Gastroesophageal sphincter (tissue), 3 donors: ENCODE measurements at regions not wholly inside any gene's neighbourhood (a gene's known extent, or its start where the extent isn't known, plus 50 kb on each side); places are given as distances from the start of the nearest gene placed in this dataset.

Experiments
- EP300 ChIP-seq: sonication (generic); formaldehyde crosslinking; IDR thresholded peaks from one replicate; pipeline ENCODE4 v1.6.1; 2017; ENCODE audit warnings: antibody characterized with exemption, mild to moderate bottlenecking
- TF ChIP-seq, protein P1 (sequence below), 4 experiments: fragments of 200-600 bp in 2 of 4; fragments of 450-650 bp in 2 of 4; sonication (generic) in 1 of 4; IDR thresholded peaks; one replicate each; pipeline ENCODE4 v1.5.1; 2017 to 2019; ENCODE audit warnings: antibody characterized with exemption in 4 of 4, mild to moderate bottlenecking in 2 of 4, moderate library complexity in 2 of 4

DNA sequence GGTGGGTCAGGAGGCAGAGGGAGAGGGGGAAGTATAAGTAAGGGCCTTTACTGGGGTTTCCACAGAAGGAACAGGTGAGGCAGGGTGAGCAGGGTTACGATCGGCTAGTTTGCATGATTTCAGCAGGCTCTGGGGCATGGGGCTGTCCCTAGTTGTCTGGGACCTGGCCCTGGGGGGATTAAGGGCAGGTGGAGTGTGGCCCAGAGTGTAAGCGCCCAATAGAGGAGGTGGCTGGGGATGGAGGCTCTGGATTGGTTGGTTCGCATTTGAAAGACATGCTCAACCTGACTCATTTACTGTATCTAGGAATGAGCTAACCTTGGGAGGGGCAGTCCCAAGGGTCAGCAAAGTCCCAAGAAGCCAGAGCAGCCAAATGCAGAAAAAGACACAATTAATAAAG, 230.3 kb downstream of the MAP2K4 start:
- TF ChIP-seq, protein P1, sequence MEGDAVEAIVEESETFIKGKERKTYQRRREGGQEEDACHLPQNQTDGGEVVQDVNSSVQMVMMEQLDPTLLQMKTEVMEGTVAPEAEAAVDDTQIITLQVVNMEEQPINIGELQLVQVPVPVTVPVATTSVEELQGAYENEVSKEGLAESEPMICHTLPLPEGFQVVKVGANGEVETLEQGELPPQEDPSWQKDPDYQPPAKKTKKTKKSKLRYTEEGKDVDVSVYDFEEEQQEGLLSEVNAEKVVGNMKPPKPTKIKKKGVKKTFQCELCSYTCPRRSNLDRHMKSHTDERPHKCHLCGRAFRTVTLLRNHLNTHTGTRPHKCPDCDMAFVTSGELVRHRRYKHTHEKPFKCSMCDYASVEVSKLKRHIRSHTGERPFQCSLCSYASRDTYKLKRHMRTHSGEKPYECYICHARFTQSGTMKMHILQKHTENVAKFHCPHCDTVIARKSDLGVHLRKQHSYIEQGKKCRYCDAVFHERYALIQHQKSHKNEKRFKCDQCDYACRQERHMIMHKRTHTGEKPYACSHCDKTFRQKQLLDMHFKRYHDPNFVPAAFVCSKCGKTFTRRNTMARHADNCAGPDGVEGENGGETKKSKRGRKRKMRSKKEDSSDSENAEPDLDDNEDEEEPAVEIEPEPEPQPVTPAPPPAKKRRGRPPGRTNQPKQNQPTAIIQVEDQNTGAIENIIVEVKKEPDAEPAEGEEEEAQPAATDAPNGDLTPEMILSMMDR (IDR thresholded peaks at IDR 0.05) = no peak
- TF ChIP-seq EP300 = no peak
